ENCODE measurements at regions not wholly inside any gene's neighbourhood (a gene's known extent, or its start where the extent isn't known, plus 50 kb on each side); places are given as distances from the start of the nearest gene placed in this dataset.

- TF ChIP-seq CTCF (IDR thresholded peaks at IDR 0.05; ENCODE audit: insufficient read depth, low read length) (no peak), POLR2AphosphoS5 (IDR thresholded peaks at IDR 0.05; ENCODE audit: low read depth) (no peak), SPI1 (IDR thresholded peaks at IDR 0.05; ENCODE audit: borderline replicate concordance, low read depth) (no peak)
Observed at GRCh38 chr3:128551451-128551850, 58.5 kb upstream of the GATA2 start.

All from HL-60 (cell line).